T-helper 1 cell treated with Interleukin-12 subunit alpha and Interleukin-12 subunit beta and Interleukin-4 antibody, amounts not matched to agents 30 μg/mL and 1 μg/mL, for 36 hours (primary cell): ENCODE measurements at regions not wholly inside any gene's neighbourhood (a gene's known extent, or its start where the extent isn't known, plus 50 kb on each side); places are given as distances from the start of the nearest gene placed in this dataset.
"Not testable (repeated sequence)": the region's sequence is repeated elsewhere in the genome, so short reads cannot be mapped to it uniquely, and the experiment has no call there.

ENCODE experiments used
- H3K27ac Mint-ChIP-seq: one replicate; pipeline ENCODE4 v1.8.0; 2021; ENCODE audit warnings: mild to moderate bottlenecking, mixed read lengths
- H3K27me3 Mint-ChIP-seq: one replicate; pipeline ENCODE4 v1.8.0; 2021; ENCODE audit warnings: low read depth, mixed read lengths
- H3K36me3 Mint-ChIP-seq: one replicate; pipeline ENCODE4 v1.8.0; 2021; ENCODE audit warnings: low read depth, mixed read lengths
- H3K4me1 Mint-ChIP-seq: one replicate; pipeline ENCODE4 v1.8.0; 2021; ENCODE audit warnings: low read depth, mixed read lengths
- H3K4me3 Mint-ChIP-seq: one replicate; pipeline ENCODE4 v1.8.0; 2021; ENCODE audit warnings: mild to moderate bottlenecking, moderate library complexity, mixed read lengths
- H3K9me3 Mint-ChIP-seq: one replicate; pipeline ENCODE4 v1.8.0; 2021; ENCODE audit warnings: mixed read lengths

- not testable (repeated sequence) for H3K36me3 Mint-ChIP-seq, H3K27ac Mint-ChIP-seq, H3K4me1 Mint-ChIP-seq, H3K27me3 Mint-ChIP-seq, H3K4me3 Mint-ChIP-seq
- peaks cover 33% of the 10 kb centered on the region for H3K9me3 Mint-ChIP-seq
These were observed 3897.5 kb upstream of the OR11H1 start for GRCh38 chr22:11630386-11631084.
